ENCODE measurements at regions not wholly inside any gene's neighbourhood (a gene's known extent, or its start where the extent isn't known, plus 50 kb on each side); places are given as distances from the start of the nearest gene placed in this dataset.

- TF ChIP-seq POLR2A (IDR thresholded peaks at IDR 0.05) (no peak), CTCF (IDR thresholded peaks at IDR 0.05) (no peak)
Observed at GRCh38 chr12:110995615-110996014, 75.2 kb upstream of the MYL2 start.

Data from heart left ventricle (tissue), 13 donors.